GM19397 (cell line): ENCODE measurements at regions not wholly inside any gene's neighbourhood (a gene's known extent, or its start where the extent isn't known, plus 50 kb on each side); places are given as distances from the start of the nearest gene placed in this dataset.

Experiments used
- ATAC-seq: cut with Tn5 transposase; IDR thresholded peaks from one replicate; pipeline ENCODE4 v1.9.1; 2021; ENCODE audit warnings: mild to moderate bottlenecking, moderate library complexity; ENCODE audit not compliant: unreplicated experiment

DNA sequence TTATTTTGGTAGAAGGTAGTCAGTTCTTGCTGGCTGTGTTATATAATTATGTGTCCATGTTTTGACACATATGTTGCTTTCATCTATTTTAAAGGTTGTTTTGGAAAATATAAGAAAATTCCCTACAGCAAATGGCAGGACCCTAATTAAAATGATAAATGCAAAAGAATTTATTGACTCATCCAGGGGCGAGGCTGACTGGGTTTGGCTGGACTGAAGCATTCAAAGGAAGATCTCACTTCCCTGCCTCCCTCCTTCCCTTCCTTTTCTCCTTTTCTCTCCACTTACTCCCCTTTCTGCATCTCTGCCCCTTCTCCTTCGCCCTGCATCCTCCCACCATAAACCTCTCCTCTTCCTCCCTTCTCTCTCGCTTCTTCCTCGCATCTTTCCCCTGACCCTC, 129.6 kb downstream of the SNAPC1 start:
- no peak for ATAC-seq

DNA sequence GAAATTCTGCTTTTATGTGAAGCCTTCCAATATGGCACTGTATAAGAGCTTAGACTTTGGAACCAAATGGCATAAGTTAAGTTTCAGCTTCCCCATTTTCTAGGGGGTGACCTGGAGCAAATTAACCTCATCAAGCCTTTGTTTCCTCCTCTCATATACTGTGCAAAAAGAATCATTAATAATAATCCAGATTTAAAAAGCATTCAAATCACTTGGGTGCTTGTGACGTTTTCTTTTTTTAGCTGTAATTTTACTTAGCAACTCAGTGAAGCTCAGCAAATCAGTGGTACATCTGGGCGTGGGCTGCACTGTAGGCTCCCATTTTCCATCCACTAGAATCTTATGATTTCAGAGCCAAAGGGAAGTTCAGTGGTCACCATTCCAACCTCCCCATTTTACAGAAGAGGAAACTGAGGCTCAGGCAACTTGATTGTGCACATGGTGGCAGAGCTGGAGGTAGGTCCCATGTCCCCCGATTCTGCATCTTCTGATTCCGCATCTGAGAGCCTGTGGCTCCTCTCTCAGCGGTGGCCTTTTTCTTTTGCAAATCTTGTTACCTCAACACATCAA, 131.2 kb downstream of the SNAPC1 start:
- ATAC-seq = no peak

DNA sequence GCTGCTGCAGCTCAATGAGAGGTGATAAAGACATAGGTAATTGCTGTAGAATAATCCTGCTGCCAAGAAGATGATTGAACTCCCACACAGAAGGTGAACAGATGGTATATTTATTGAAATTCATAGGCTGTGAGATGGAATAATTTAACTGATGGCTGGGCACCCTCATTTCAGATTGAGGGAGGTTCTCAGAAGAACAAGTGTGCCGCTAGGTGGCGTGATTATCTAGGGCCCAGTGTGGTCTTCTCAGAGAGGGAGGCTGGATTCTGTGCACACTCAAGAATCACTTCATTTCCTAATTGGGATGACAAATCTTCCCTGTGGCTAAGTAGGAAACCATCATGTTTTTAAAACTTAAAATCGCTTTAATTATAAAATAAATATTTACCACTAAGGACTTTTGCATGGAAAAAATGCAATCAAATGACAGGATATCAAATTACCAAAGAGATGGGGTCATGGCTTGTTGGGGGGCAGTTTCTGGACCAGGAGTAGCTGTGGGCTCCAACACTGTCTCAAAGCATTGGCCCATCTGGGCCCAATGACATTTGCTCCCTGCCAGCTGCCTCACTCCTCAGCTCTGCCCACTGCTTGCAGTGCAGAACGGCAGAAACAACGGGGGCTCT, 132.3 kb downstream of the SNAPC1 start:
- no peak for ATAC-seq

DNA sequence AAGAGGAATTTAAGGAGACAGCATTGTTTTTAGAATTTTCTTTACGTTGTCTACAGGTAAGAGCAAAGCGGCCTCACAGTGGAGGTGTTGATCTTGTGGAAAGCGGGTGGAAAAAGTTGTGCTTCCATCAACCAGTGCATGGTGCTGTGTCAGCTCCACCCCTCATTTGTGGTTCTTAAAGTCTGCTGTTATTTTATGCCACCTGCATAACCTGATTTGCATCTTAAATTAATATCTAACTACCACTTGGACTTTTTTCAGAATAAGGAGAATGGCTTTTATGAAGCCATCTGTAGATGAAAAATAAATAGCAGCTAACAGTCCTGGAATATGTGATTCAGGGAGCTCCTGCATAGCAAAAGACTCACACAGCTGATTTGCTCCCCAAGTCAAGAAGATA, 135.1 kb downstream of the SNAPC1 start:
- no peak for ATAC-seq

DNA sequence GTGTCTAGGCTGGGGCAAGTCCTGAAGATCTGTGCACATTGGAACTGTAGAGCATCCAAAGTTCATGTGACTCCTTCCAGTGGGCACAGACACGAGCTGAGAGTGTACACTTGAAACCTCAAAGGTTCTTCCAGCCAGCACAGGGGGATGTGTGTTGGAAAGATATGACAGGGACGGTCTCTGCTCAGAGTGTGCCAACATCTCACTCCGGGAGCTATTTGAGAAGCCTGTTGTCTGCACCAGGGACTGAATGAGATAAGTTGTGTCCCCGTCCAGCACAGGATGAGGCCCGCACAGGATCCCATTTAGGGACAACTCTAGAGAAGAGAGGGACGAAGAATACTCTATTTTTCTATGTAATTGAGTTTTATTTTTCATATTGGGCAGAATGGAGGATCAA, 136.3 kb downstream of the SNAPC1 start:
- no peak for ATAC-seq

DNA sequence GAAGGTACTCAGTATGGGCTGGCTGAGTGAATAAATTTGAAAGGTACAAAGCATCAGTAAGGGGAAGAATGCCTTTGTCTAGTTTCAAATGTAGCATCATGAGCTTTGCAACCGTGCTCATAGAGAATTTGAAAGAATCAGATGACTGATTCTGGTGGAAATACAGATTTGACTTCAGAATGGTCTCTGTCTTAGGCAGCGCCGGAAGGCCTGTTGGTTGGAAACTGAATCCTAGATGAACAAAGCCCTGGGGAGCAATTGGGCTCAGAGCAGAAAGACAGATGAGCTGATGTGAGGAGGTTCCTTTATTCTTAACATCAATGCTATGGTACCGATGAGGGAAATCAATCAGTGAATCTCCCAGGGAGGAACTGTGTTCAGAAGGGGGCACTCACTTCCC, 137.3 kb downstream of the SNAPC1 start:
- no peak for ATAC-seq

DNA sequence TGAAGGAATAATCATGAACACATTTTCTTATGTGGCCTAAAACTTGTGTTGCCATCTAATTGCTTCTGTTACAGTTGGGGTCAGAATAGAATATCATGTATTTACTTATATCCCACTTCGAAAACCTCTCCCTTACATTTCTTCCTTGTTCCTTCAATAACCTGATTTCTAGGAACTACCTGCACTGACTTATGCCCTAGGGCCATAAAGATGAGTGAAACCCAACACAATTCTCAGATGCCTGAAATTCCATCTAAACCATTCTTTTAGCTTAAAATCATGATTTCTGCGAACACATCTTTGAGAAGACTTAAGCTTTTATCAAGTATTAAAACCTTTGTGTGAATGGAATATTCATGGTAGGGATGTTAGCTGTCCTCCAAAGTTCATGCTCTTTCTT, 142.7 kb downstream of the SNAPC1 start:
- ATAC-seq = no peak

DNA sequence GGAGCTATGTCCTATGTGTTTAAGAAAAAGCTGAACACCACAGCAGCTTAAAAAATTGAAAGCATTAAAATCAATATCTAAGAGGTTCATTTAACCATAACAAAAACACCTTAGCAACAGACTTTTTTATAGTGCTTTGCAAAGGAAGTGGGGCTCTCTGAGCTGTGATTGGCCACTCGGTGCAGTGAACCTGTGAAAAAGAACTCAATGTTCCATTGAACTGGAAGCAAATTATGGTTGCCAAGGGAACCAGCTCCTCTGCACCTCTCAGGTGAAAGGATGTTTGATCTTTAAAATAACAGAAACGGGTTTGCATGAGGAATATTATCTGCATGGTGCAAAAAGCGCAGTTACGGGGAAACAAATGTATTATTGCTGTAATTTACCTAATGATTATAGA, 149.4 kb downstream of the SNAPC1 start:
- no peak for ATAC-seq

DNA sequence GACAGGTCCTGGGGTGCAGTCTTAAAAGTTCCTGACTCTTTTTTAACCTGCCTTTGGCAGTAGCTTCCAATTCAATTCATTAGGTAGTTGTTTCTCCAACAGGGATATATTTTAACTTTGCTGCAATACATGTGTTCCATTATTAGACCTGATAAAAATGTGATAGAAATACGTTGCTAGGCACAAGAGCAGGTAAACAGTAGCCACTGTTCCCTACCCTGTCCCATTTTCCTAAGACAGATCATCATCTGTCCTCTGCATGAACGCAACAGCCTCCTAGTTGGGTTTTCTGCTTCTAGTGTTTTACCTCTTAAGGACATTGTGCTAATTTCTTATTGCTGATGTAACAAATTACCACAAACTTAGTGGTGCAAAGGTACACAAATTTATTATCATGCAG, 156.8 kb downstream of the SNAPC1 start:
- ATAC-seq = no peak

DNA sequence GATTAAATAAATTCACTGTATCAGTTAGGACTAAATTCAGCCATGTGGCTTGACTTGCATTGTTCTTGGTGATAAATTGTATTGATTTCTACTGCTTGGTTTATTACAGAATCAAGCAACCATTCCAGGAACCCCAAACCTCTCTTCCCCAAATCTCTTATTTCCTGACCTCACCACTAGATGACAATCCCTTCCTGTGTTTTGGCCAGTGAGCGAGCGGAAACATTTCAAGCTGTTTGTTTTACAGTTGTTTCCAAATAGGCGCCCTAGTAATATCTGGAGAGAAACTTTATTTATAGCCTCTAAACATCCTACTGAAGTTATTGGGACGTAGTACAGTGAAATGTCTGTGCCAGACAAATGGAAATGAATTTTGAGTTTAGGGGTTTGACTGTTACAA, 161.1 kb downstream of the SNAPC1 start:
- ATAC-seq = no peak

DNA sequence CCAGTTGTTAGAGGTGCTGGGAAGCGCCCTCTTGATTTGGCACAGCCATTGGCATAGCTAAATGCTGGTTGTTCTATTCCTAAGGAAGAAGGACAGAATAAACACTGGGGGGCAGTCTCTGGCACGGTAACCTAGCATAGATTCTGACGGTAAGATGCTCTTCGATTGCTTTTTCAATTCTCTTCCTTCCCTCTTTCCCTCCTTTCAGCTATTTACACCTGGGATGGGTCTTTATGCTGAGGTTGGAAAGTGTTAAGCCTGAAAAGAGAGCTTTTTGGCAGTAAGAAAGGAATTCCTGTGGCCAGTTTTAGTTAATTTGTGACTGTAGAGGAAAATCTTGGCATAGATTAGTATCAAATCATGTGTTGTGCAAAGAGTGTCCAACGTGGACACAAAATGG, 162.8 kb downstream of the SNAPC1 start:
- ATAC-seq = no peak

DNA sequence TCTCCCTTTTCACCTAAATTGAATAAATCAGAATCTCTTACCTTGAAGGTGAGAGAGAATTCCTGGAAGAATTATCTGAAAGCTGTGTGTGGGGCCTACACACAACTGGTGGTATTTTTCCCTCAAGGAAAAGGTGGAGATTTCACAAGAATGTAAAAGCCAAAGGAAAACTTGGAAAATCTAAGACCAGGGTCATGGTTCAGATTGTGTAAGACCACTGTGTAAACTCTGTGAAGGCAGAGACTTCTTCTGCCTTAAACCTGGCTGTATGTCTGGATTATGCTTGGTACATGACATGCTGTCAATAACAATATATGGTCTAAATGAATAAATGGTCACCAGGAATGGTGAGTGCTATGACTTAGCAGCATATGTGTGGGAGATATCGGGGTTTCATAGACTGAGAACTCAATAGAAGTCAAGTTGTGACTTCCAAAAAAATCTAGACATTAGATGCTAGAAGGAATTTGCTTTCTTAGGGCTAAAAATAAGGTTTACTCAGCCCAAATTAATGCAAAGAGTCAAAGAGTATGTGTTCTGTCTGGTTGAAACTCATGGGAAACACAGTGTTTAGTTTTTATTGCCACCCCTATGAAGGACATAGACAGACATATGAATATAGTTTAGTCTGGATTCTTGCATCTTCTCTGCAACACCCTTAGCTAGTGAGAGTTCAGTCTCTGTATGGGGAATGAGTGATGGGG, 163.7 kb downstream of the SNAPC1 start:
- no peak for ATAC-seq

DNA sequence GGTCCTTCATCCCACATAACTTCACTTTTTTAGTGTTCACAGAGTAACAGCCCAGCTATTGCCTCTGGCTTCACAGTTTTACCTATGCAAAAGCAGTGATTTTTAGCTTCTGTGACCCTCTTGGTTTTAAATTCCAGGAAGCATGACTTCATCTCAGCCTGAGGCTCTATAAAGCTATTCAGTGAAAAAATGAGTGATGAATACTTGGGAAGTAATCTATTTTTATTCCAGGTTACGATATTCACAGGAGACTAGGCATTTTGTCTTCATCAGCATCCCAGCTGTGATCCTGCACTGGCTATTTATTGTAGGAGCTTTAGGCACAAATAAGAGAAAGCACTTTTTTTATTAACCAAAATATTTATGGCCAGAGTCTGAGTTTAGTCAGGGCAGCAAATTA, 164.8 kb downstream of the SNAPC1 start:
- ATAC-seq = no peak

DNA sequence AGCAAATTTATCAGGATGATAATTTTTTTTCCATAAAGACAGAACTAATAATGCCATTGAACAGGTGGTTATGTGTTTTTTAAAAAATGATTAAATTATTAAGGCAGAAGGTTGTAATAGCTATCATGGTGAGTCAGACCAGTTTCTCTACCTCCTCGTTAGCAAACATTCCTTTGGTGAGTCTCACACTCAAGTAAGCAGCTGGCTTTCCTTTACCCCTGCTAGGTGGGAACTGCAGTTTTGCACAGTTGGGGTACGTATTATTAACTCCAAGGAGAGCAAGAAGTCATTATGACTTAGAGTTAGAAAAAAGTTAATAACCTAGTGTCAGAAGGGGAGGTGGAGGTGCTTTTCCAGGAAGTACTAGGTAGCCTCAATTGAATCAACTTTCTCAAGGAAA, 165.3 kb downstream of the SNAPC1 start:
- ATAC-seq = no peak

DNA sequence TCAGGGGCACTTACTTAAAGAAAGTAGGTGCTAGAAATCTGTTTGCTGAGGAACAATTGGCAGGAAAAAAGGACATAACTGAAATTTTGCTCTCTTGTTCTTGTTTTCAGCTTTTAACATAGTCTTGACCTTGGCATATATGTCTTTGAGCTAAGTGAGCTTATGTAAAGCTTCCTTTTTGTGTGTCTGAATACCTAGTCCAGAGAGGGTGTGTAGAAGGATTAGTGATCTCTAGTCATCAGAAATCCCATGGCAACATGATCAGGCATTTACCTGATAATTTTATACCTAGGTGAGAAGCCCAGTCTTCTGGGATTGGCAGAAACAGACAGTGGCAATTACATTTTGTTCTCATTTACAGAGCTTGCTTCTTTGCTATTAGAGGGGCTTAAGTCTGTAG, 166.1 kb downstream of the SNAPC1 start:
- ATAC-seq = no peak

DNA sequence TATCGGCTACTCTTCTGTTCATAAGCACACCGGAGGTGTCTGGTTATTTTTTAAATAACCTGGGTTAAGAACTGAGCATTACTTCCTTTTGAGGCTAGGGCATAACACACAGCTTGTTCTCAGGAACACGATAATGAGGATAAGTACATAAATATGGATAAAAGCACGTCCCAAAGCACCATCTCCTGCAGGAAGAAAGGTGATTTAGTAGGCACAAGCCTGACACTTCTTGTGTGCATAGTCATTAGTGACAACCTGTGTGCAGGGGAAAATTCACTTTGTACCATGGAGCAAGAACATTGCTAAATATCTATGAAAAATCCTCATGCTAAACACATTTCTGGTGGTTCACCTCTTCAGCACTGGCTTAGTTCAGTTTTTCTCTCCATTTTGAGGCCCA, 166.5 kb downstream of the SNAPC1 start:
- no peak for ATAC-seq

DNA sequence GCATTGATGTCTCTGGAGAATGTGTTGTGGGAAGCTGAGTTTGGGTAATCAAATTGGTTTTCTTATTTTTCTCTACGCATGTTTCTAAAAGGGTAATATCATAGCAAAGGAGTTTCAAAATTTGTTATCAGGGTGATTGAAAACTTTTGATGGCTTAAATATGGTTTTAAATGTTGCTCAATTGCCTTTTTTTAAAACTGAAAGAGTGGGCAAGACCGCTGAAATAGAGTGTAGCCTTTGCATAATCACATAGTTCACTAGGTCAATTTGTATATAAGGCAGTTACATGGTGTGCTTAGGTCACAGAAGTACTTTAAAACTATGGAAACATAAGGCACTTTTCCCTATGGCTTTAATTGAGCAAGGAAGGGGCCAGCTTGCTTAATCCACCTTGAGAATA, 167.4 kb downstream of the SNAPC1 start:
- no peak for ATAC-seq

DNA sequence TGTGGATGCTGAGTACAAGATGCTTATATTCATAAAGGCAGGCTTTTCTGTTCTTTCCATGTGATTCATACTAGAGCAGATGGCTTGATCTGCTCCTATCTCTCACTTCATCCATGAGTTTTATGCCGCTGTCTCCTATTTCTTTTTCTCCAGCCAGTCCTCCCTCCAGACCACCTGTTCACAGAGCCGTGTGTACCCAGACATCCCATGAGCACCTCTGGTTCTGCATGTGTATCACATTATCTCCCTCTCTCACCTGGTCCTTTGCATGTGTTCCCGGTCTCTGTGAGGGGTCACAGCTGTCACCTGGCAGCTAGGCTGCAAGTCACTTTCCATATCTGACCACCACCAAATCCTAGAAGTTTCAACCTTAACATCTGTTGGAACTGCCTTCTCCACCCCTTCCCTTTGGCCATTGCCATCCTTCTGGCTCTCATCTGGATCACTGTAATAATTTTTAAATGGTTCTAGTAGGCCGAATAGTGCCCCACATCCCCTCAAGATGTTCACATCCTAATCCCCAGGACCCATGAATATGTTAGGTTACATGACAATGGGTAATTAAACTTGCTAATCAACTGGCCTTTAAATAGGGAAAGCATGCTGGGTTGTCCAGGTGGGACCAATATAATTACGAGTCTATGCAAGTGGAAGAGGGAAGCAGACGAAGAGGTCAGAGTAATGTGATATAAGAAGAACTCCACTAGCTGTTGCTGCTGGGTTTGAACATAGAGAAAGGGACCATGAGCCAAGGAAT, 168.1 kb downstream of the SNAPC1 start:
- ATAC-seq = no peak

DNA sequence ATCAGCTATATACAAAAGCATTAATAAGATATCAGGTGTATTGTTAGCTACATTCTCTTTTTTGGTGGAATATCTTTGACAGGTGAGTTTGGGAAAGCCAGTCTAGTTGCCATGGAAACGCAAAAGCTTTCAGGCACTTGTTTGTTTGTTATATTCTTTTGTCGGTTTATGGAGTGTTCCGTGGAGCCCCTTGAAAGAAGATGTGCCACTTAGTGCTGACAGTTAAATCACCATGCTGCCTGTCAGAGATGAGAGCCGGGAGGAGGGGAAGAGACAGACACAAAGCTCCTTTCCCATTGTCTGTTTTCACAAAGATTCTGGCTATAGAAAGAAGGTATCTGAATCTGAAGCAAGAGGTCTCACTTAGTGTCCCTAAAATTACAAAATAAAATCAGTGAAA, 170.8 kb downstream of the SNAPC1 start:
- no peak for ATAC-seq

DNA sequence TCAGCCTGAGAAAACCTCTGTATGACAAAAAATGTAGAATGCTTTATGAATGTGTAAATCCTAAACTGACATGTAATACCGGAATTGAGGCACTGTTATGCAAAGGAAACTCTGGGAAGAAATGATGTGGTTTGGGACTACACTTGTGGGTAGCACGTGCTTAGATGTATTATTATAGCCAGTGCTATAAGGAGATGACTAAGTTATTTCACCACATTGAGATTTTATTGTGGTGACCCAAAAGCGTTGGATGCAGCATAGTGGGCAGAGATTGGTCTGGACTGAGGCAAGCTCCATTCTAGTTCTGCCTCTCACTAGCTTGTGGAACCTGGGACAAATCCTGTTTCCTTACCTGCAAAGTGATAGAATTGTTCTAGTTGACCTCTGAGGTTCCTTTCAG, 172.2 kb downstream of the SNAPC1 start:
- ATAC-seq = no peak

DNA sequence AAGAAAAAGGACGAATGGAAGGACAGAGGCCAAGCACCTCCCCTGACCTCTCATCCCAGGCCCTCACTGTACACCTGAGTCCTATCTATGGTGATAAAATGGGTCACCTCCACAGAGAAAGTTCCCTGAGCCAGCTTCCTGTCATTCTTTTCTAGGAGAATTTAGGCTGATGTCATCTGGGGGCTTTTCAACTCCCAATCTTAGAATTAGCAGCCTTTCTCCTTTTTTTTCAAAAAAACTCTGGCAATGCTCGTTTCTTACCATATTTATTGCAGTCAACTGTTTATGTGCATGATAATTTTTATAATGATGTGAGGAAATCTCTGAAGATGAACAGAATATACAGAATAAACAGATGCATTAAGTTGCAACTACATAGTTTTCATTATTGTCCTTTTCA, 177.6 kb downstream of the SNAPC1 start:
- no peak for ATAC-seq
